ENCODE measurements at regions not wholly inside any gene's neighbourhood (a gene's known extent, or its start where the extent isn't known, plus 50 kb on each side); places are given as distances from the start of the nearest gene placed in this dataset.

- Mint-ChIP-seq H3K4me3 (no peak overlapping the region), H3K4me1 (no peaks in the 10 kb centered on the region), H3K9me3 (peaks cover 12% of the 10 kb centered on the region), H3K36me3 (ENCODE audit: low read depth) (no peaks in the 10 kb centered on the region), H3K27me3 (ENCODE audit: low read depth) (no peaks in the 10 kb centered on the region), H3K27ac (no peak overlapping the region)
- TF ChIP-seq CTCF (IDR thresholded peaks at IDR 0.05; ENCODE audit: unreplicated experiment in 3 of 3): no peak
These were observed 1030.7 kb downstream of the GLUD2 start for GRCh38 chrX:122078079-122078478.

- no peak for TF ChIP-seq CTCF (IDR thresholded peaks at IDR 0.05; ENCODE audit: unreplicated experiment in 3 of 3)
- H3K4me1 Mint-ChIP-seq: no peaks in the 10 kb centered on the region
- H3K27ac Mint-ChIP-seq: no peak overlapping the region
- no peaks in the 10 kb centered on the region for H3K27me3 Mint-ChIP-seq (ENCODE audit: low read depth)
- no peak overlapping the region for H3K4me3 Mint-ChIP-seq
- no peaks in the 10 kb centered on the region for H3K36me3 Mint-ChIP-seq (ENCODE audit: low read depth)
- no peaks in the 10 kb centered on the region for H3K9me3 Mint-ChIP-seq
These were observed 1039.9 kb downstream of the GLUD2 start for GRCh38 chrX:122087341-122087740.

- Mint-ChIP-seq H3K36me3 (ENCODE audit: low read depth) (no peaks in the 10 kb centered on the region), H3K9me3 (peaks cover 11% of the 10 kb centered on the region), H3K27ac (no peak overlapping the region), H3K4me3 (no peak overlapping the region), H3K4me1 (no peaks in the 10 kb centered on the region), H3K27me3 (ENCODE audit: low read depth) (no peaks in the 10 kb centered on the region)
- no peak for TF ChIP-seq CTCF (IDR thresholded peaks at IDR 0.05; ENCODE audit: unreplicated experiment in 3 of 3)
These were observed 1044.2 kb downstream of the GLUD2 start for GRCh38 chrX:122091571-122091970.

- H3K9me3 Mint-ChIP-seq: peaks cover 16% of the 10 kb centered on the region
- H3K27ac Mint-ChIP-seq: no peak overlapping the region
- no peak overlapping the region for H3K4me3 Mint-ChIP-seq
- TF ChIP-seq CTCF (IDR thresholded peaks at IDR 0.05; ENCODE audit: unreplicated experiment in 3 of 3): no peak
- H3K4me1 Mint-ChIP-seq: no peaks in the 10 kb centered on the region
- no peaks in the 10 kb centered on the region for H3K27me3 Mint-ChIP-seq (ENCODE audit: low read depth)
- no peaks in the 10 kb centered on the region for H3K36me3 Mint-ChIP-seq (ENCODE audit: low read depth)
These were observed 1045.0 kb downstream of the GLUD2 start for GRCh38 chrX:122092360-122092759.

- Mint-ChIP-seq H3K36me3 (ENCODE audit: low read depth) (no peaks in the 10 kb centered on the region), H3K4me3 (no peak overlapping the region), H3K27me3 (ENCODE audit: low read depth) (no peaks in the 10 kb centered on the region), H3K4me1 (no peaks in the 10 kb centered on the region), H3K27ac (no peak overlapping the region), H3K9me3 (peaks cover 18% of the 10 kb centered on the region)
- TF ChIP-seq CTCF (IDR thresholded peaks at IDR 0.05; ENCODE audit: unreplicated experiment in 3 of 3): no peak
These were observed 1045.6 kb downstream of the GLUD2 start for GRCh38 chrX:122092978-122093377.

- Mint-ChIP-seq H3K27ac (no peak overlapping the region), H3K27me3 (ENCODE audit: low read depth) (no peaks in the 10 kb centered on the region), H3K36me3 (ENCODE audit: low read depth) (no peaks in the 10 kb centered on the region), H3K4me1 (no peaks in the 10 kb centered on the region), H3K9me3 (peaks cover 26% of the 10 kb centered on the region), H3K4me3 (no peak overlapping the region)
- no peak for TF ChIP-seq CTCF (IDR thresholded peaks at IDR 0.05; ENCODE audit: unreplicated experiment in 3 of 3)
These were observed 1047.2 kb downstream of the GLUD2 start for GRCh38 chrX:122094611-122095010.

All from nephron (organoid).